GM12872 (cell line): ENCODE measurements at regions not wholly inside any gene's neighbourhood (a gene's known extent, or its start where the extent isn't known, plus 50 kb on each side); places are given as distances from the start of the nearest gene placed in this dataset.

Experiments
- CTCF ChIP-seq: IDR thresholded peaks from 3 replicates; pipeline ENCODE4 v1.5.1; 2011; ENCODE audit warnings: low read depth, mild to moderate bottlenecking, low read length, moderate library complexity; ENCODE audit not compliant: insufficient read depth

- TF ChIP-seq CTCF: no peak
Observed at GRCh38 chr9:515665-516064, 301.0 kb downstream of the DOCK8 start.

DNA sequence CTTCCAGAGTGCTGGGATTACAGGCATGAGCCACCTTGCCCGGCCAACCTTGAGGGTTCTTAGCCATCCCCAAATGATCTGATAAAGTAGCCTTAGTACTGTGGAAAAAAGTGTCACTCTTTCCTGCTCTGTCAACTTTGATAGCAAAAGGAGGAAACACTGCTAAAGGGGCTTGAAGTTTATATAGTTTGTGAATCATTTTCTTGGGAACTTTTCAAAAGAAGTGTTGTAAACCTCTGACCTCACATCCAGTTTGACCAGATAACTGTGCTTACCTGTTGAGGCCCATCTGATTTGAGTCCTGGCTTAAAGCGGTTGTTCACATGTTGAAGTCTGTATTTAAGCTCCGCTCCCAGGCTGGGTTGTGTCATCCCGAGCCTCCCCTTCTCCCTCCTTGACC, 303.3 kb downstream of the DOCK8 start:
- TF ChIP-seq CTCF: no peak

DNA sequence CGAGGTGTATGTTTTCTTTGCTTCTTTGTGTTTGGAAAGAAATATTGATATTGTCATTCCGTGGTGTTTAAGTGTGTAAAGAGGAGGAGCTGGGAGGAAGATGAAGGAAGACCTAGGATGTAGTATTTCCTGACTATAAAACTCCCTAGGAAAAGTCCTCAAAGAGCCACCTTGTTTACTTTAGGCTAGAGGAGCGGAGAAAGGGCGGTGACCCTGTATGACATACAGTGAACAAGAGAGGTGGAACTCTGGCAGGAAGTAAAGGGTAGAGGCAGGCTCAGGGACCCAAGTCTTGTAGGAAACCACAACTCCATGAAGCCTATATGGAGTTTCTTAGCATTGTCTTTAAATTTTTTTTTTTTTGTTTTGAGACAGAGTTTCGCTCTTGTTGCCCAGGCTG, 303.9 kb downstream of the DOCK8 start:
- no peak for TF ChIP-seq CTCF

- TF ChIP-seq CTCF: no peak
Observed at GRCh38 chr9:519579-519978, 304.9 kb downstream of the DOCK8 start.

- TF ChIP-seq CTCF: no peak
Observed at GRCh38 chr9:520302-520701, 305.6 kb downstream of the DOCK8 start.

DNA sequence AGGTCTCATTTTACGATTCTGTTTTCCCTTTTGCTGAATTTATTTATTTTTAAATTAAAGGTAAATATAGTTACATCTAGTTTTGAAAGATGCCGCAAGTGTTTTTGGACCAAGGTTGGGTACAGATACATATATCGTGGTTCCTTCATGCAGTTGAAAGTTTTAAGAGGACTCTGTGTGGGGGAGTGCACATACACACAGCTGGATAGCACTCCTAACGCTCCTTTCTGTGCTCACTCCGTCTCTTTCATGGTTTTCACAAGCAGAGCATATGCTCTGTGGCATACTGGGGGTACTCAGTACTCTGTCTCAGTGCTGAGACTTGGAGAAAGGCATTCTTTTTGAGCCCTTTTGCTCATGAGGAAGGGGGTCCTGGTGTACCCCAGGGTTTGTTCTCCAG, 307.5 kb downstream of the DOCK8 start:
- no peak for TF ChIP-seq CTCF

DNA sequence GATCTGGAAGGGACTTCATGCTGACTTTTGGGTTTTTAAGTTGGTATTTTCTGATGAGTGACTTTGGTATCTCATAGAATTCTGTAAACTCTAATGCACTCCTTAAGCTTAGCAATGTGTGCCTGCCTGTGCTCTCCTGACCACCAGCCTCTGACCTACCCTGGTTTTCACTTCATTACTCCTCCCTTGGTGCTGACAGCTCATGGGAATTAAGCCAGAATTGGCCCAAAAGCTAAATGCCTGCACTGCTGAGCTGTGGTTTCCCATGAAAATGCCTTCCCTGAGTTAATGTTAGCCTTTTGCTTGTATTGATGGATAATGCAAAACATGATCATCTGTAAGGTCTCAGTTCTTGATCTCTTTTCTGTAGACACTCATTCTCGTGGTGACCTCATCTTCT, 308.0 kb downstream of the DOCK8 start:
- no peak for TF ChIP-seq CTCF

- no peak for TF ChIP-seq CTCF
Observed at GRCh38 chr9:523444-523843, 308.8 kb downstream of the DOCK8 start.
